ENCODE measurements at regions not wholly inside any gene's neighbourhood (a gene's known extent, or its start where the extent isn't known, plus 50 kb on each side); places are given as distances from the start of the nearest gene placed in this dataset.
A peak's percentile ranks its signal among the peaks of the same experiment; 100 is the strongest.

DNA sequence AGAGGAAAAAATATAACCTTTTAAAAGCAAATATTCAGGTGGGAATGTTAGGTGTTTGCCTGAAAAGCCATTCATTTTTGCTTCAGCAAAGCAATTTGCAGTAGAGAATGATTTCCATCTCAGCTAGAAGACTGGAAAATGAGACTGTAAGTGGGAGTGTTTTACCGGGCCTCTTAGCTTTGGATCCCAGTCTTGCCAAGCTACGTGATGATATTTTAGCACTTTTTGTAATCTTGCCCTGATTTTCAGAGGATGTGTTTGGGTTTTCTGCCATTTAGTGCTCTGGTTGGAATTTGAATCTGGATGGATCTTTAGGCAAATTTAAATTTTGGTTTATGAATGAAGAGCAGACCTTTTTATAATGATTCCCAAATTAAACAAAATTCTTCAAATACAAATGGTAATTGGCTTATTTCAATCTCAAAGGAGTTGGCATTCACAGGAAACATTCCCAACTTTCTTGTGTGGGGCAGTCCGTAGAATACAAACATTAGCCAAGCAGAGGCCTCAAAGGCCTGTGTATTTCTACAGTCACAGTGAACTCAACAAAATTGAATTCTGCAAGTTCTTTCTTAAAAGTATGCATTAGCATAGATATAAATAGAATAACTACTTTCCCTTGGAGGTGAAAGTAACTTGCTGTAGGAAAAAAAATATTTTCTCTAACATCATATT is 646.4 kb downstream of the CDY2B start:
- no peak for DNase-seq

DNA sequence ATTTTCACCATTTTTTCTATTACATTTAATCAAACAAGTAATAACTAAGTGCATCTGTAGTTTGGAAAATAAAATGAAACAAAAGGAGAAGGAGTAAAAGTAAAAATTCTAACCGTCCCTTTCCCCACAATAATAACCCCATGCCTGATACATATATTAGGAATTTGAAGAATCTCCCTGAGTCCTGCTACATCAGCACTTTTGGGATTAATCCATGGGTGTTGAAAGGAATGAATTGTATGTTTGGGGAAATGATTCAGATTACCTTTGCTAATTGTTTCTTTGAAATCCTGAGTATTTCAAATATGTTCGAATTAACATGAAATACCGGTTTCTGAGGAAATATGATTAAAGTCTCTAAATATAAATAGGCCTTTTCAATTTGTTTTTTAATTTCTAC is 648.0 kb downstream of the CDY2B start:
- DNase-seq, result no peak

DNA sequence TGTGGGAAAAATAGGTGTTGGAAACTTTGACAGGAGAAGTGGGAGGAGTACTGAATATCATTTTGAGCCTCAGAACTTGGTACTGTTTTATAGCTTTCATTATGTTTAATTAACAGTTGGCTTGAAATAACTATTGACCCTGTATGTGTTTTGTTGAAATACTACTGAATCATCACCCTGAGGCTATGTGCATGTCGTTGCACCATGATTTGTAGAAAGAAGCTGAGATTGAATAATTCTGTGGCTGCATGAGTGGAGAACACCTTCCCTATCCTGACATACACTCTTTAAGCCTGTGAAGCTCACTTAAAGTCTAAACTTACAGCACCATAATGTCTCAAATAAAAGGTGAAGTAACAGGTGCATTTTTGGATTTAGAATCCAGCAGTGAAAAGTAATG is 656.5 kb downstream of the CDY2B start:
- no peak for DNase-seq

DNA sequence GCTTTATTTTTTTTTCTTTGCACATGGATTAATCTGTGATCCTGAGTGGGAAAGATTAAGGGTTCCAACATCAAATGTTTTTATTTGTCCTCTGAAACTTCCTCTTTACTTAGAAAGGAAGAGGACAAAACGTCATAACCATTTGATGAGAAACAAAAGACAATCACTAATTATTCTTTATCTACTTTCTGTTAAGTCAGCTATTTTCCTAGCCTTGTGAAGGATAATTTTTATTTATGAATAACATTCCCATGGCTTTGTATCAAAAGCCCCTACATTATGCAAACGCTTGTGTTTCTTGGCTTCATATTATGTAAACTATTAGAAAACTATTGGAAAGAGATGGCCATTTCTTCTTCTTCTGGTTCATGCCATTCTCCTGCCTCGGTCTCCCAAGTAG is 677.6 kb downstream of the CDY2B start:
- no peak for DNase-seq

DNA sequence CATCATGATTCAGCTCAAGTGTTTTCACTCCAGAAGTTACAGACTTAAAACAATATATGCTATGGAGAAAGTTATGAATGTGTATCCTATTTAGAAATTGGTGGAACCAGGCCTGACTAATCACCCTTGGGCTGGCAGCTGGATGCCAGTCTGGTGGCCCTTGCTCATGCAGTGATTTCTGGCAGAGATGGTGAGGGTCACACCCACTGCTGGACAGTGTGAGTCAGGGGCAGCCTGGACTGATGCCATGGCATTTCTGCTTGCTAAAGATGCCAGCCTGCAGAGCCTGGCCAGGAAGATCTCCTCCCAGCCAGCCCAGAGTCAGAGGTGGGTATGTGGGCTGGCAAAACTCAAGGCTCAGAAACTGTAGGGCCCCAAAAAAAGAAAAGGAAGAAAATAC is 695.7 kb downstream of the CDY2B start:
- DNase-seq, result no peak

DNA sequence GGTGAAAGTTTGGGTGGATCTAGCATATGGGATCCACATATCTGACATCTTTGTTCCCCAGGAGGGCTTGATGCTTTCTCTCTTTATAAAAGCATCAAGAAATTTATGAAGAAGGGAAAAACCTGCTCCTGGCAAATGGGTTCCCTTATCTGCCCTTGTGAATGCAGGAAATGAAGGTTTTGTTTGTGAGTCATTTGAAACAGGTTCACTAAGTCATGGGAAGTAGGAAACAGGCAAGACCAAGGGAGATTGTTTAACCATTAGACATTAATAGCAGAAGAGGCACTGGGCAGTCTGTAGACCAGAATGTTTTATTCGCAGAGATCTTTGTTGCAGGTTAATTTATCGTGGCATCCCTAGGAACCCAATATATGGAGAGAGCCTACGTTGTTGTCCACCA is 713.1 kb downstream of the CDY2B start:
- DNase-seq, result no peak

DNA sequence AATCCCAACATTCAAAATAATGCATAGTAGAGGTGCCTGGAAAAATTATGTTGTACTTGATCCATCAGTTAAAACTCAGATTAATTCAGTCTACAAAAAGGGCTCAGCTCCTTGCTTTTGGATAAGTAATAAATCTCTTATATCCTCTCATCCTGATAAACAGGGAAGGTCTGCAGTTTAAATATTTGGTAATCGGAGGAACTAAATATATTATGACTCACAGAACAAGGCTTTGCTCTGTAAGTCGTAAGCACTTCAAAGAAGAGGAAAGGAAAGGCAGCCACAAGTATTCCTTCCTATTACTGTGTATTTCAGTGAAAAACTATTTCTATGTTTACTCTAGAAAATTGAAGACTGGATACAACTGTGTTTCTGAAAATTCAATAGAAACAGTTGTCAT is 757.9 kb downstream of the CDY2B start:
- no peak for DNase-seq

DNA sequence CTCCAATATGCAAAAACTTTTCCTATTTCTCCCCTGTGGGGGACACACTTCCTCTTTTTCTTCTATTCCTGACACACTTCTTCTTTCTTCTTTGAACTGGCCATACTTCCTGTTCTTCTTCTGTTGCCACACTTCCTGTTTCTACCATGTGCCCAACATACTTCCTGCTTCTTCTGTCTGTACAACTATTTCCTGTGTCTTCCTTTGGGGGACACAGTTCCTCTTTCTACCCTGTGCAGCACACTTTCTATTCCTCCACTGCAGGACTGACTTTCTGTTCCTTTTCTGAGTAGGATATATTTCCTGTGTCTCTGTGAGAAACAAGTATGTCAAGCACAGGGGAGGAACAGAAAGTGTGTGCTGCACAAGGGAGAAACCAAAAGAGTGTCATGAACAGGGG is 794.7 kb downstream of the CDY2B start:
- peak; percentile 7 for DNase-seq

DNA sequence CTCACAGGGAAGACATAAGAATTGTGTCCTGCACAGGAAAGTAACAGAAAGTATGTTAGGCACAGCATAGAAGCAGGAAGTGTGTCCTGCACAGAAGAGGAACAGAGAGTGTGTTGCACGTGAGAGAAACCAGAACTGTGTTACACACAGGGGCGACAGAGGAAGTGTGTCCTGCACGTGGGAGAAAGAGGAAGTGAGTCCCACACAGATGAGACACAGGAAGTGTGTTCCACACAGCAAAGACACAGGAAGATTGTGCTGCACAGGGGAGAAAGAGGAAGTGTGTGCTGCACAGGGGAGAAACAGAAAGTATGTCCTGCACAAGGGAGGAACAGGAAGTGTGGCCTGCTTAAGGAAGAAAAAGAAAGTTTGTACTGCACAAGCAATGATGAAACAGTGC is 800.1 kb downstream of the CDY2B start:
- DNase-seq, result no peak

DNA sequence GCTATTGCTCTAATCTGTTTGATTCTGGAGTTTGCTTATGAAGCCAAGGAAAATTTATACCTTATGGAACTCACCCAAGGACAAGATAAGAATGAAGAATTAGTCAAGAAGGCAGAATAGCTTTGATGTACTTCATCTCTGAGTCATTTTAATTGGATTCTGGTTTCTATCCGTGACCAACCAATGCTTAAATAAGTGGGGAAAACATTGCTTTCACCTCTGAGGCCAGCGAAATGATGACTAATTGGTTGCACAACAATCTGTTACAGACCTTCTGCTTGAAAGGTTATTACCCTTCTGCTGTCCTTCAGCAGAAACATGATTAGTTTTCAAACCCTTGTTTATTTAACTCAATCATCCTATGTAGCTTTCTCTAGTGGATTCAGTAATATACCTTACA is 812.7 kb downstream of the CDY2B start:
- no peak for DNase-seq

DNA sequence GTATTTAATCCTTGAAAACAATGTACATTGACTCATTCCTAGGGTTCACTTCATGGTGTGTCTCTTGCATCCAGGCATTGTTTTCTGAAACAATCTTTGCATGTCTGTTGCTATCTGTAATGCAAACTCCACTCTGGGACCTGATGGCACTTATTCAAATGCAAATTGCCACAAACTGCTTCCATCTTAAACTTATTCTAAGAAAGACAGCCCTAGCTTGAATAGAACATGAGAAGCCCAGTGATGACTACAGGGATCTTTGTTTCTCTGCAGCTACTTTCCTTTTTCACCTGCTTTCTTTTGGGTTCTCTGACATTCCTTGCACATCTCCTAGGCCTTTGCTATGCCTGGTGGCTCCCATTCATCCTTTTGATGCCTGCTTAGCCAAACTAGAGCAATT is 827.0 kb downstream of the CDY2B start:
- DNase-seq, result no peak

DNA sequence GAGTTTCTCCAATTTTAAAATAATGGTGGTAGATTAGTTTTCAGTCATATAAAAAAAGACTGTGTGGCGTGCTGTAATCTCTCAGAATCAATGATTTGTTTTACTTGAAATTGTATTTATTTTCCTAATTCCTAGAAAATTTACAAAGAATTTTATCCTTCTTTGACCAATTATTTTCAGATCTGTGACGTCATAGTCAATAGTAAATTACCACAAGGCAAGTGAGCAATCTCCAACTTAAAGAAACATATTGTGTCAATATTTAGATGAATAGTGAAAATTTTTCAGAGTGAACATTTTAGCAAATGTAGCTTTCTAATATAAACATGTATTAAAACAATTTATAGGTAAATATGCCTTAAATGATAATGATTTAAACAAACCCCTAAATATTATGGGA is 829.6 kb downstream of the CDY2B start:
- DNase-seq, result no peak

DNA sequence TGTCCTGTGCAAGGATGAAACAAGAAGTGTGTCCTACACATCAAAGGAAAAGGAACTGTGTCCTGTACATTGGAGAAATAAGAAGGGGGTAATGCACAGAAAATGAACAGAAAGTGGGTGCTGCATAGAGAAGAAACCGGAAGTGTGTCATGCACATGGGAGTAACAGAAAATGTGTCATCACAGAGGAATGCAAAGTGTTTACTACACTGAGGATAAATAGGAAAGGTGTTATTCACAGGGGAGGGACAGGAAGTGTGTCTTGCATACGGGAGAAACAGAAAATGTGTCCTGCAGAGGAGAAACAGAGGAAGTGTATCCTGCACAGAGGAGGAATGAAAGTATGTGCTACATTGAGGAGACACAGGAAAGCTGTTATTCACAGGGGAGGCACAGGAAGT is 834.9 kb downstream of the CDY2B start:
- no peak for DNase-seq

DNA sequence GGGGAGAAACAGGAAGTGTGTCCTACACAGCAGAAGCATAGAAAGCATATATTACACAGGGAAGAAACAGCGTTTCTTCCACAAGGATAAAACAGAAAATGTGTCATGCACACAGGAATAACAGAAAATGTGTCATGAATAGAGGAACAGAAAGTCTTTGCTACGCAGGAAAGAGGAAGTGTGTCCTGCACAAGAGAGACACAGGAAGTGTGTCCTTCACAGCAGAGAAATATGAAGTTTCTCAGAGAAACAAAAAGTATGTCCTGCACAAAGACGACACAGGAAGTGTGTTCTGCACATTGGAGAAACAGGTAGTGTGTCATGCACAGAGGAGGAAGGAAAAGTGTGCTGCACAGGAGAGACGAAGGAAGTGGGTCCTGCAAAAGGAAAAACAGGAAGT is 835.3 kb downstream of the CDY2B start:
- no peak for DNase-seq

DNA sequence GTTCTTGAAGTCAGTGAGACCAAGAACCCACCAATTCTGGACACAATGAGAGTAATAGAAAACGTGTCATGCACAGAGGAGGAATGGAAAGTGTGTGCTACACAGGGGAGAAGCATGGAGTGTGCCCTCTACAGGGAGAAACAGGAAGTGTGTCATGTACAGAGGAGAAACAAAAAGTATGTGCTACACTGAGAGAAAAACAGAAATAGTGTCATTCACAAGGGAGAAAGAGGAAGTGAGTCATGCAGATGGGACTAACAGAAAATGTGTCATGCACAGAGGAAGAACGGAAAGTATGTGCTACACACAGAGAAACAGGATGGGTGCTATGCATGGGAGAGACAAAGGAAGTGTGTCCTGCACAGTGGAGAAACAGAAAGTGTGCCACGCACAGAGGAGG is 835.7 kb downstream of the CDY2B start:
- DNase-seq, result no peak

DNA sequence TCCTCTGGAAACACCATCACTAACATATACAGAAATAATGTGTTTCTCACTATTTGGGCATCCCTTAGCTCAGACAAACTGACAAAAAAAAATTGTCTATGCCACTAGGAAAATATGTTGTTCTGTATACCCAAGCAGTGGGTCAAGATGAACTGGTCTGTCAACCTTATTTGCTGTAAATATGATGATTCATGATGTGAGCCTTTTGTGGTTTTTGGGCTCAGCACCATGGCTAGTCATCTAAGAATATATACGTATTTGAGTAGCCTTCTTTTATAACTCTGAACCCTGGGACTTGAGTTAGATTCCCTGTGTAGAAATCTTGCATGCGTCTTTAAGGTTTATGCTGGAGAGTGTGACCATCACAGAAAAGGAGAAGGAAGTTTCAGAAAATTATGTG is 841.6 kb downstream of the CDY2B start:
- DNase-seq, result no peak

DNA sequence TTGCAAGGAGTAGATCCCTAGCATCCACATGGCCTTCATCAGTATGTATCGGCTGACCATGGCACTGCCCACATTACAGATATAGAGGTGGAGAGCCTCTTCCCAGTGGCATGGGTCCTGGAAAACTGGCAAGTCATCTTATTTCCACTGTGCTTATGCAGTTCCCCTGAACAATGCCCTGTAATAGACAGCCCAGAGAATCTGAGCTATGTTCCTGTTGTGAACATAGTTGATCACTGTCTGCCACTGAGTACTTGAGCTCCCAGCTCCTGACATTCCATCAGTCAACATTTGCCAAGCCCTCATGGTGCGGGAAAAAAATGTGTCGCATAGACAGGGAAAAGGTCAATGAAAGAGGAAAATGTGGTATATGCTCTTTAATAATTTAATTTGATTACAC is 861.9 kb downstream of the CDY2B start:
- no peak for DNase-seq

DNA sequence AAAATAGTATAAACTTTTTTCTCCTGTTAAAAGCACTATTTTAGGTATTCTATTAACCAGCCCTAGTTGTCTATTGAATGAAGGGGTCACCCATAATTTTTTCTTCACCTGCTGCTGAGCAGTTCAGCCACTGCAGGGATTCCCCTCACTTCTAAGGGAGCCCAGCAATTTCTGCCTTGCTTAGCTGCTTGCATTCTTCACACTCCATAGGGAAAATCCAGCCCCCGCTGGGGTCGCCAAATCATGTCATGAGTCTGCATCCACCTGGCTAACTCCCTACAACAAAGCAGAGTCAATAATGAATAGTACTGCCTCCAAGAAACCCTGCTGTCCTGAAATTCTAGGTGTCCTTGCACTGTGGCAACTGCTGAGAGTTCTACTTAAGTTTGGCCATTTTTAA is 886.5 kb downstream of the CDY2B start:
- DNase-seq, result no peak

DNA sequence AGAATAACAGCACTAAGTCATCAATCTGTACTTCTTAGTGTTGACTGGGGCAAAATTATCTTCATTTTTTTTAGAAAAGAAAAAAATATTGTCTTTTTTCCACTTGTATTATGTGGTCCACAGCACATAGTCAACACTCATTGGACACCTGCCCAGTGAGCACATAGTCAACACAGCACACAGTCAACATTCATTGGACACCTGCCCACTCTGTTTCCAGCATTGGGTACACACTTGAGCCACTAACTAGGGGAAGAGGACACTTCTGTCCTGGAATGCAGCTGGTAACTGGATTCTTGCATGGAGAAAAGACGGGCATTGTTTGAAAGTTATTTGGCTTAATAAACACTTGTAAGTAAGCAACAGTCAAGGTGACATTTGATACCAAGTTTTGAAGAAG is 898.2 kb downstream of the CDY2B start:
- DNase-seq, result no peak

DNA sequence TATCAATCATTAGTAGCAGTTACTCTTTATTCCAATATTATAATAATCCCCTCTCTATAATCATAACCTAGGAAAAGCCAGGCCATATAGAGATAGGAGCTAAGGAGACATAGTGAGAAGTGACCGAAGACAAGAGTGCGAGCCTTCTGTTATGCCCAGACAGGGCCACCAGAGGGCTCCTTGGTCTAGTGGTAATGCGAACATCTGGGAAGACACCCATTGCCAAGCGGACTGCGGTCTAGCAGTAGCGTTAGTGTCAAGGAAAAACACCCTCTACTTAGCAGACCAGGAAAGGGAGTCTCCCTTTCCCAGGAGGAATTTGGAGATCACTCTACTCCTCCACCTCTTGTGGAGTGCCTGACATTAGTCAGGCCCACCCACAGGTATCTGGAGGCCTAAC is 920.9 kb downstream of the CDY2B start:
- no peak for DNase-seq

DNA sequence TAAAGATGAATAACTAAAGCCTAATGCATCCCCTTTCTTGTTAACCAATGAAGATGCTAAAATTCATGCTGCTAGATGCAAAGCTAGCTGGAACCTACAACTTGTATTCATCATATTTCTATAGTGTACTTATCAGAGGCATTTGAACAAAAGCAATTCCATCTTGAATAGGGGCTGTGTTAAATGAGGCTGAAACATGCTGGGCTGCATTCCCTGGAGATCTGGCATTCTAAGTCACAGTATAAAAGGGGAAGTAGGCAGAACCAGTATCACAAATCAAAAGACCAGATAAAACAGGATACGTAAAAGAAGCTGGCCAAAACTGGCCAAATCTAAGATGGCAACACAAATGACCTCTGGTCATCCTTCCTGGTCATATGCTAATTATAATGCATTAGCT is 932.8 kb downstream of the CDY2B start:
- no peak for DNase-seq
